ENCODE measurements at regions not wholly inside any gene's neighbourhood (a gene's known extent, or its start where the extent isn't known, plus 50 kb on each side); places are given as distances from the start of the nearest gene placed in this dataset.

DNA sequence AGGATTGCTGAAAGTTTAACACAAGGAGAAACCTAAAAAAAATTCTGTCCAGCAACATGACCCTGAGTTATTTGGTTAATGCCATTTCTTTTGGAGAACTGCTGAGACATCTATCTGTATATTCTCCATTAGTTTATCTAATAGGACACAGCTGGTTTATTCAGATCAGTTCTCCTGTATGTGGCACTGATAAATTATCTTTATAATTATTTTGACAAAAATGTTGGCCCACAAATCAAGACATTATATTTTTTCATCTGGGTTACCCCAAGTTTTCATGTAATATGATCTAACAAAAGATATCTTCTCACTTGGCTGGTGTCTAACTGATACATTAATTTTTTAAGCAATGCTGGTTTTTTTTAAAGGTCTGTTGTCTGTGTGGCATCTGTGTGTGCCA is 231.4 kb downstream of the KLF12 start:
- Histone ChIP-seq H3K4me1 (ENCODE audit: control insufficient read depth, insufficient read depth, low read length, unreplicated experiment) (no peaks in the 10 kb centered on the region), H2AFZ (ENCODE audit: low read length, unreplicated experiment) (no peak overlapping the region), H3K27ac (ENCODE audit: low read depth, low read length) (no peak overlapping the region), H3K27me3 (ENCODE audit: insufficient read depth, low read length) (no peaks in the 10 kb centered on the region), H3K79me2 (ENCODE audit: control insufficient read depth, insufficient read depth, low read length, unreplicated experiment) (no peaks in the 10 kb centered on the region), H3K36me3 (ENCODE audit: insufficient read depth, low read length) (no peaks in the 10 kb centered on the region), H3K4me3 (ENCODE audit: low read depth, low read length) (no peak overlapping the region)

DNA sequence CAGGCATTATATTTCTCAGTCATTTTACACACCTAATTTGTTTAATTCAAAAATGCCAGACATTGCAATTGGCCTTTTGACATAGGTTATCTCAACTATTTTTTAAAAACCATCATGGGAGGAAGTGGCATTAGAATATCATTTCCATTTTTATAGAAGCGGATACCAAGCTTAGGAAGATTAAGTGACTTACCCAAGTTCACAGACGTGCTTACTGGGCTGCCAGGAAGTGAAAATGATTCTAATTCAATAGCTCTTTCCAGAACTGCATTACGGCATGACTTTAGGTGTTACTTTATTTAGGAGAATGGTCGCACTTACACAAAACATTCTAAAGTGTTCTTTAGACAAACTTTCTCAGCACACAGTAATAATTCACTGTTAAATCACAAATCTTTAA is 231.9 kb downstream of the KLF12 start:
- Histone ChIP-seq H3K27ac (ENCODE audit: low read depth, low read length) (no peak overlapping the region), H3K4me1 (ENCODE audit: control insufficient read depth, insufficient read depth, low read length, unreplicated experiment) (no peaks in the 10 kb centered on the region), H3K36me3 (ENCODE audit: insufficient read depth, low read length) (no peaks in the 10 kb centered on the region), H3K79me2 (ENCODE audit: control insufficient read depth, insufficient read depth, low read length, unreplicated experiment) (no peaks in the 10 kb centered on the region), H3K27me3 (ENCODE audit: insufficient read depth, low read length) (no peaks in the 10 kb centered on the region), H3K4me3 (ENCODE audit: low read depth, low read length) (no peak overlapping the region), H2AFZ (ENCODE audit: low read length, unreplicated experiment) (no peak overlapping the region)

DNA sequence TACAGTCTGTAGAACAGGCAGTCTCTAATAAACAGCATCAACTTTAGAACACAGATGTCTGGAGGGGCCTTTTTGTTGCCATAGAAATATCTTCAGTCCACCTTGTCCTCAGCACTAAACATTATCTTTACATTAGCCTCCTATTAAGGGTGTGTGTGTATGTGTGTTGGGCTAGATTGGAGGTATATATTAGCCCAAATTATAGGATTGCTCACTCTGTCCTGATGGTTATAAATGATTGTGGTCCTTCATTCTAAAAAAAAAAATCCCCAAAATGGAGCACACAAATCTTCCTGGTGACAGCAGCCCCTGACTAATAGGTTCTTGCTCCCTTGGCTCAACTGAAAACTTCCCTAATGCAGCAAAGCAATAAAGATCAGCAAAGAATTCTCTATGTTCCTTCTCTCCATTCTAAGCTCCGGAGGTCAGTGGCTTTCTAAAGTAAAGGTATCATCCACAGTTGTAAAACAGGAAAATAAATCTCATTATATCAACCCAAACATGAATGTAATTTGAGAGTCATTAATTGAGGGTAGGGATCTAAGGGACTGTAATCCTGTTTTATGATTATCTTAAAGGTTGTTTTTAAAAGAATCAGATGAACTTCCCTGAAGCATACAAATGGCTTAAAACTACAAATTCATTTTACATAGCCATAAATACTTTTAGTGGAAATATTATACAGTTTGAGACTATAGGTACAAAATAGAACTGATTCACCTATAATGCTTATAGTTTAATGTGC is 232.7 kb downstream of the KLF12 start:
- no peak overlapping the region for H2AFZ ChIP-seq (ENCODE audit: low read length, unreplicated experiment)
- no peak overlapping the region for H3K27ac ChIP-seq (ENCODE audit: low read depth, low read length)
- H3K36me3 ChIP-seq (ENCODE audit: insufficient read depth, low read length) = no peaks in the 10 kb centered on the region
- no peaks in the 10 kb centered on the region for H3K79me2 ChIP-seq (ENCODE audit: control insufficient read depth, insufficient read depth, low read length, unreplicated experiment)
- H3K27me3 ChIP-seq (ENCODE audit: insufficient read depth, low read length) = no peaks in the 10 kb centered on the region
- no peak overlapping the region for H3K4me3 ChIP-seq (ENCODE audit: low read depth, low read length)
- no peaks in the 10 kb centered on the region for H3K4me1 ChIP-seq (ENCODE audit: control insufficient read depth, insufficient read depth, low read length, unreplicated experiment)

GRCh38 chr13:73900591-73900990 is 233.6 kb downstream of the KLF12 start:
- Histone ChIP-seq H3K79me2 (ENCODE audit: control insufficient read depth, insufficient read depth, low read length, unreplicated experiment) (no peaks in the 10 kb centered on the region), H3K27me3 (ENCODE audit: insufficient read depth, low read length) (no peaks in the 10 kb centered on the region), H2AFZ (ENCODE audit: low read length, unreplicated experiment) (no peak overlapping the region), H3K4me1 (ENCODE audit: control insufficient read depth, insufficient read depth, low read length, unreplicated experiment) (no peaks in the 10 kb centered on the region), H3K36me3 (ENCODE audit: insufficient read depth, low read length) (no peaks in the 10 kb centered on the region), H3K27ac (ENCODE audit: low read depth, low read length) (no peak overlapping the region), H3K4me3 (ENCODE audit: low read depth, low read length) (no peak overlapping the region)

- Histone ChIP-seq H3K4me3 (ENCODE audit: low read depth, low read length) (no peak overlapping the region), H3K4me1 (ENCODE audit: control insufficient read depth, insufficient read depth, low read length, unreplicated experiment) (no peaks in the 10 kb centered on the region), H3K79me2 (ENCODE audit: control insufficient read depth, insufficient read depth, low read length, unreplicated experiment) (no peaks in the 10 kb centered on the region), H3K36me3 (ENCODE audit: insufficient read depth, low read length) (no peaks in the 10 kb centered on the region), H2AFZ (ENCODE audit: low read length, unreplicated experiment) (no peak overlapping the region), H3K27ac (ENCODE audit: low read depth, low read length) (no peak overlapping the region), H3K27me3 (ENCODE audit: insufficient read depth, low read length) (no peaks in the 10 kb centered on the region)
Observed at GRCh38 chr13:73898899-73899298, 235.3 kb downstream of the KLF12 start.

DNA sequence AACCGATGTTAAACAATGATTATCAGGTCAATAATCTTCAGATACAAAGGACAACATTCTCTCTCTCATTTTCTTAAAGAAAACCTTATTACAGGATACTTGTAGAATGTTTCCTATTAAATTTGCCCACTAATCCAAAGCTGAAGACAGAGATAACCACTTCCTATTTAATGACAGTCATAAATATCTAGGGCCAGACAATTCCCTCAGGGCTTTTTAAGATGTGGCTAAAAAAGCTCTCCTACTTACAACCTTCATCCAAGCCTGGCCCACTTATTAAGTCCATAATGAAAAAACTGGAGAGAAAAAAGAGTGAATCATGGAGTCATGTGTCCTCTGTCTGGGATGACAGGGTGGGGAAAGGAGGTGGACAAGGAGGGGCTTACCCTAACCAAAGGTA is 235.9 kb downstream of the KLF12 start:
- Histone ChIP-seq H3K79me2 (ENCODE audit: control insufficient read depth, insufficient read depth, low read length, unreplicated experiment) (no peaks in the 10 kb centered on the region), H3K36me3 (ENCODE audit: insufficient read depth, low read length) (no peaks in the 10 kb centered on the region), H3K4me3 (ENCODE audit: low read depth, low read length) (no peak overlapping the region), H3K27ac (ENCODE audit: low read depth, low read length) (no peak overlapping the region), H3K4me1 (ENCODE audit: control insufficient read depth, insufficient read depth, low read length, unreplicated experiment) (no peaks in the 10 kb centered on the region), H2AFZ (ENCODE audit: low read length, unreplicated experiment) (no peak overlapping the region), H3K27me3 (ENCODE audit: insufficient read depth, low read length) (no peaks in the 10 kb centered on the region)

DNA sequence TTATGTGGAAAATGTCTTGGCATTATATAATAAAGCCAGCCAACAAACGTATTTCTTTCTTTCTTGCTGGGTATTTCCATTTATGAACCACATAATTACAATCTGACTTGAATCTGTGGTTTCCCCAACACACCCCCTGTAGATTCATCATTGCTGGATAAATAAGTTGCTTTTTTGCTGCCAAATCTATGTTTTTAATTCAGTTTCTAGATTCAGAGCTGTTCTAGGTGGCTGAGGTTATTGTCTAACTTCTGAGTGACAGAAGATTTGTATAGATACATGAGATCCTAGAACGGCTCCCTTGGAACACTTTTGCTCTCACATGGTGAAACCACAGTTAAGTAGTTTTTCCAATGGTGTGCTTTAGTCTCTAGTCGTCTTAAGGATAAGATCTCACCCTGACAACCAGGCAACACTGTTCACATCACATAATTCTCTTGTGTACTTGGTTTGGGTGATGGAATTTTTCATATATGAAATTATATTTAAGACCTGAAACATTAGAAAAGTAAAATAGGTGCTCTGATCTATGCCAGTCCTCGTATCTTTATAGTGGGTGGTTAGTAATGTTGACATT is 239.1 kb downstream of the KLF12 start:
- no peaks in the 10 kb centered on the region for H3K27me3 ChIP-seq (ENCODE audit: insufficient read depth, low read length)
- H3K4me1 ChIP-seq (ENCODE audit: control insufficient read depth, insufficient read depth, low read length, unreplicated experiment) = no peaks in the 10 kb centered on the region
- H3K27ac ChIP-seq (ENCODE audit: low read depth, low read length) = no peak overlapping the region
- no peaks in the 10 kb centered on the region for H3K36me3 ChIP-seq (ENCODE audit: insufficient read depth, low read length)
- H3K79me2 ChIP-seq (ENCODE audit: control insufficient read depth, insufficient read depth, low read length, unreplicated experiment) = peaks cover 3% of the 10 kb centered on the region
- H2AFZ ChIP-seq (ENCODE audit: low read length, unreplicated experiment) = no peak overlapping the region
- no peak overlapping the region for H3K4me3 ChIP-seq (ENCODE audit: low read depth, low read length)

DNA sequence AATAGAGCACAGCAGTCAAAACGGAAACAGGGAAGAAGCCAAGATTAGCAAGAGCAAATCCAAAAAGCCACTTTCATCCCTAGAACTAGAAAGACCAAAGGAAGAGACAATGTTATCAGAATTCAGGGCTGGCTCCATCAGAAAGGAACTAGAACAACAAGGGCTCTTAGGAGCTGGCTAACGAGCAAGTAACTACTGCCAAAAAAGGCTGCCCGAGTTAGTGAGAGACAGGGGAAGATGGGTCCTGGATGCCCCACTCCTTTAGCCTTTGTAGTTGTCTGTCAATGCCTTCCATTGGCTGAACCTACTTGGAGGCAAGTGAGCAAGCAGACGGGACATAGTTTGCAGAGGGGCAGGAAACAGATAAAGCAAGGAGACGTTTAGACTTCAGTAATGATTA is 240.4 kb downstream of the KLF12 start:
- Histone ChIP-seq H3K36me3 (ENCODE audit: insufficient read depth, low read length) (no peaks in the 10 kb centered on the region), H2AFZ (ENCODE audit: low read length, unreplicated experiment) (no peak overlapping the region), H3K4me3 (ENCODE audit: low read depth, low read length) (no peak overlapping the region), H3K27ac (ENCODE audit: low read depth, low read length) (no peak overlapping the region), H3K79me2 (ENCODE audit: control insufficient read depth, insufficient read depth, low read length, unreplicated experiment) (peaks cover 3% of the 10 kb centered on the region), H3K27me3 (ENCODE audit: insufficient read depth, low read length) (no peaks in the 10 kb centered on the region), H3K4me1 (ENCODE audit: control insufficient read depth, insufficient read depth, low read length, unreplicated experiment) (no peaks in the 10 kb centered on the region)

GRCh38 chr13:73891805-73892204 is 242.4 kb downstream of the KLF12 start:
- Histone ChIP-seq H3K4me1 (ENCODE audit: control insufficient read depth, insufficient read depth, low read length, unreplicated experiment) (no peaks in the 10 kb centered on the region), H3K27me3 (ENCODE audit: insufficient read depth, low read length) (no peaks in the 10 kb centered on the region), H3K27ac (ENCODE audit: low read depth, low read length) (no peak overlapping the region), H3K36me3 (ENCODE audit: insufficient read depth, low read length) (no peaks in the 10 kb centered on the region), H2AFZ (ENCODE audit: low read length, unreplicated experiment) (no peak overlapping the region), H3K79me2 (ENCODE audit: control insufficient read depth, insufficient read depth, low read length, unreplicated experiment) (peaks cover 3% of the 10 kb centered on the region), H3K4me3 (ENCODE audit: low read depth, low read length) (no peak overlapping the region)

DNA sequence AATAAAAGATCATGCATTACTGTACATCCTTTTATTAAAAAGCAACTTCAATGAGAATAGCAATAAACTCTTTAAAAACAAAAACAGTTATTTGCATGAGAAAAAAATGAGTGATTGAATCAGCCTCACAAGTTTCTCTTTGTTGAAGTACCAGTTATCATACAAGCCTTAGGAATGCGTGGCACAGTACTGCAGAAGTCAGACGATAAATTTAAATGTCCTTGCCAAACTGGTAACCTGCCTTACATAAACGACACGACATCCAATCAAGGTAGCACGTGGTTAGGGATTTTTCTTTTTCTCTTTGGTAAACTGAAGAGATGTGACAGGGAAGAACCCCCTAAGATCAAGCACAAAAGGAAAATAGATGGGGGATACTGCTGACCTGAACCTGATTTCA is 251.0 kb downstream of the KLF12 start:
- no peak overlapping the region for H3K27ac ChIP-seq (ENCODE audit: low read depth, low read length)
- no peaks in the 10 kb centered on the region for H3K79me2 ChIP-seq (ENCODE audit: control insufficient read depth, insufficient read depth, low read length, unreplicated experiment)
- H3K36me3 ChIP-seq (ENCODE audit: insufficient read depth, low read length) = peaks cover 5% of the 10 kb centered on the region; the same call in 1 of the 2 replicates
- no peaks in the 10 kb centered on the region for H3K27me3 ChIP-seq (ENCODE audit: insufficient read depth, low read length)
- no peak overlapping the region for H2AFZ ChIP-seq (ENCODE audit: low read length, unreplicated experiment)
- no peak overlapping the region for H3K4me3 ChIP-seq (ENCODE audit: low read depth, low read length)
- H3K4me1 ChIP-seq (ENCODE audit: control insufficient read depth, insufficient read depth, low read length, unreplicated experiment) = no peaks in the 10 kb centered on the region

DNA sequence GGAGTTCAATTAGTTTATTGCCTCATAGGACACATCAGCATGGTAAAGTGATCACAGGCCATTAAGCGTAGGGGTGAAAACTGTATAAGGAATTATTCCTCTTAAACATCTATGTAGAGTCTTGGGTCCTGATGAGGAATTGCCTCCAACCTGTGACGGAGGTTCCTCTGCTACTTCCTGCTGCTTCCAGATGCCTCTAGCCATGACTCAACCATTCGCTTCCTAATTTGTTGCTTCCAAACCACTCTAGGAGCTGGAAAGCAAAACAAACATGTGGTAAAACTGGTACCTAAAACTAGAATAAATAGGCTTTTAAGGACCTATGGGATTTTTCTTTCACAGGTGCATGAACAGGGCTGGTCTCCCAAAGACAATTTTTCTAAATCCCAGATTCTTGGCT is 253.8 kb downstream of the KLF12 start:
- Histone ChIP-seq H3K79me2 (ENCODE audit: control insufficient read depth, insufficient read depth, low read length, unreplicated experiment) (no peaks in the 10 kb centered on the region), H3K27me3 (ENCODE audit: insufficient read depth, low read length) (no peaks in the 10 kb centered on the region), H3K4me1 (ENCODE audit: control insufficient read depth, insufficient read depth, low read length, unreplicated experiment) (no peaks in the 10 kb centered on the region), H2AFZ (ENCODE audit: low read length, unreplicated experiment) (no peak overlapping the region), H3K4me3 (ENCODE audit: low read depth, low read length) (no peak overlapping the region), H3K27ac (ENCODE audit: low read depth, low read length) (no peak overlapping the region), H3K36me3 (ENCODE audit: insufficient read depth, low read length) (peaks cover 5% of the 10 kb centered on the region; the same call in 1 of the 2 replicates)
